ENCODE measurements at regions not wholly inside any gene's neighbourhood (a gene's known extent, or its start where the extent isn't known, plus 50 kb on each side); places are given as distances from the start of the nearest gene placed in this dataset.
"Not testable (repeated sequence)": the region's sequence is repeated elsewhere in the genome, so short reads cannot be mapped to it uniquely, and the experiment has no call there.

- WGBS, 5 donors: 67 to 88% (median 74%) methylated on average over 1 of the region's 1 CpG
- intact Hi-C loops (cut with DNase I; ENCODE audit: low total_unique reads): no loop called here
- Histone ChIP-seq H3K9me3 (peaks cover 0 to 7% (median 0%) of the 10 kb centered on the region in 4 donors), H3K4me3 (no peak overlapping the region), H3K4me1 (no peaks in the 10 kb centered on the region), H3K36me3 (no peaks in the 10 kb centered on the region), H3K27me3 (no peaks in the 10 kb centered on the region), H3K27ac (no peak overlapping the region)
- no peak for TF ChIP-seq POLR2AphosphoS5 (IDR thresholded peaks at IDR 0.05)
- TF ChIP-seq CTCF (IDR thresholded peaks at IDR 0.05): no peak
- no peak for TF ChIP-seq EP300 (IDR thresholded peaks at IDR 0.05)
- TF ChIP-seq POLR2A (IDR thresholded peaks at IDR 0.05): no peak
- DNase-seq: no peak
Observed at GRCh38 chr13:19123502-19123901, 58.1 kb downstream of the TUBA3C start.

GRCh38 chr13:19117913-19118739 is 63.5 kb downstream of the TUBA3C start:
- 83 to 92% (median 89%) methylated on average over 30 to 32 of the region's 32 CpGs for WGBS, 5 donors
- H3K27ac ChIP-seq: no peak overlapping the region
- H3K9me3 ChIP-seq: peaks cover 0 to 22% (median 8%) of the 10 kb centered on the region in 4 donors
- no peaks in the 10 kb centered on the region for H3K4me1 ChIP-seq
- no peaks in the 10 kb centered on the region for H3K27me3 ChIP-seq
- intact Hi-C loops (cut with DNase I; ENCODE audit: low total_unique reads): no loop called here
- DNase-seq: no peak
- H3K36me3 ChIP-seq: no peaks in the 10 kb centered on the region
- TF ChIP-seq POLR2AphosphoS5 (IDR thresholded peaks at IDR 0.05): no peak
- no peak for TF ChIP-seq POLR2A (IDR thresholded peaks at IDR 0.05)
- TF ChIP-seq EP300 (IDR thresholded peaks at IDR 0.05): no peak
- TF ChIP-seq CTCF (IDR thresholded peaks at IDR 0.05): no peak
- no peak overlapping the region for H3K4me3 ChIP-seq

- 48 to 69% (median 55%) methylated on average over 26 to 29 of the region's 29 CpGs for WGBS, 5 donors
- H3K36me3 ChIP-seq; H3K4me1 ChIP-seq; H3K27ac ChIP-seq; H3K4me3 ChIP-seq; H3K27me3 ChIP-seq; H3K9me3 ChIP-seq; intact Hi-C loops (cut with DNase I; ENCODE audit: low total_unique reads); DNase-seq: not testable (repeated sequence)
Observed at GRCh38 chr13:19109225-19109624, 72.4 kb downstream of the TUBA3C start.

GRCh38 chr13:19103140-19103539 is 78.5 kb downstream of the TUBA3C start:
- no peaks in the 10 kb centered on the region for H3K36me3 ChIP-seq
- TF ChIP-seq EP300 (IDR thresholded peaks at IDR 0.05) (no peak), CTCF (IDR thresholded peaks at IDR 0.05) (no peak), POLR2A (IDR thresholded peaks at IDR 0.05) (no peak), POLR2AphosphoS5 (IDR thresholded peaks at IDR 0.05) (no peak)
- no peak overlapping the region for H3K4me3 ChIP-seq
- intact Hi-C loops (cut with DNase I; ENCODE audit: low total_unique reads): no loop called here
- peaks cover 0 to 3% (median 0%) of the 10 kb centered on the region in 4 donors for H3K9me3 ChIP-seq
- H3K27me3 ChIP-seq: no peaks in the 10 kb centered on the region
- no peak overlapping the region for H3K27ac ChIP-seq
- no peak for DNase-seq
- H3K4me1 ChIP-seq: no peaks in the 10 kb centered on the region

GRCh38 chr13:19093369-19093768 is 88.3 kb downstream of the TUBA3C start:
- H3K9me3 ChIP-seq: peaks cover 0 to 17% (median 3%) of the 10 kb centered on the region in 4 donors
- no peaks in the 10 kb centered on the region for H3K4me1 ChIP-seq
- no peak overlapping the region for H3K27ac ChIP-seq
- no peak overlapping the region for H3K4me3 ChIP-seq
- H3K27me3 ChIP-seq: no peaks in the 10 kb centered on the region
- 33 to 65% (median 53%) methylated on average over 1 of the region's 1 CpG for WGBS, 5 donors
- H3K36me3 ChIP-seq: no peaks in the 10 kb centered on the region
- intact Hi-C loops (cut with DNase I; ENCODE audit: low total_unique reads): no loop called here
- DNase-seq: no peak
- TF ChIP-seq CTCF (IDR thresholded peaks at IDR 0.05) (no peak), EP300 (IDR thresholded peaks at IDR 0.05) (no peak), POLR2A (IDR thresholded peaks at IDR 0.05) (no peak), POLR2AphosphoS5 (IDR thresholded peaks at IDR 0.05) (no peak)
